ENCODE measurements at regions not wholly inside any gene's neighbourhood (a gene's known extent, or its start where the extent isn't known, plus 50 kb on each side); places are given as distances from the start of the nearest gene placed in this dataset.
A peak's percentile ranks its signal among the peaks of the same experiment; 100 is the strongest.

- no peak overlapping the region for H4K8ac ChIP-seq (ENCODE audit: extremely low read depth, insufficient read depth, low read length)
- H3K23ac ChIP-seq (ENCODE audit: insufficient read length): no peak overlapping the region
- H2BK120ac ChIP-seq (replicated peaks; ENCODE audit: low read depth, low read length): no peak overlapping the region
- no peaks in the 10 kb centered on the region for H3K36me3 ChIP-seq (ENCODE audit: control insufficient read depth in 2 of 4, insufficient read depth in 4 of 4, low read length in 3 of 4)
- peak overlapping the region; percentile 6 for H4K91ac ChIP-seq (replicated peaks; ENCODE audit: insufficient read length, low read length)
- no peak overlapping the region for H2AK5ac ChIP-seq (ENCODE audit: low read depth, low read length)
- H3K79me2 ChIP-seq (ENCODE audit: control insufficient read depth in 1 of 2, insufficient read depth in 2 of 2, low read length in 2 of 2): no peaks in the 10 kb centered on the region
- peak overlapping the region; percentile 75; the same call in 1 of the 2 replicates for H2BK12ac ChIP-seq (ENCODE audit: low read depth, low read length)
- 87% methylated on average over 3 of the region's 3 CpGs; no CpG with 5 or more reads in 1 of the 2 experiments for WGBS, 2 experiments (ENCODE audit: extremely low coverage in 1 of 2, insufficient coverage in 1 of 2, insufficient read length in 1 of 2, insufficient replicate concordance in 2 of 2, low coverage in 1 of 2, low lambda C conversion rate in 2 of 2, missing lambda C conversion rate in 1 of 2)
- H2BK5ac ChIP-seq (ENCODE audit: low read depth, low read length): no peak overlapping the region
- no peak overlapping the region for H3K9ac ChIP-seq (replicated peaks in 1 of 4; ENCODE audit: extremely low read depth in 1 of 4, low read depth in 3 of 4, low read length in 3 of 4)
- no peak overlapping the region for H3K27ac ChIP-seq (ENCODE audit: low read depth, low read length)
- H3K18ac ChIP-seq (ENCODE audit: extremely low read depth, low read length): peak overlapping the region; percentile 60; the same call in 1 of the 2 replicates
- no peaks in the 10 kb centered on the region for H3K9me3 ChIP-seq (ENCODE audit: insufficient read depth in 2 of 2, low read depth in 1 of 2, low read length in 1 of 2)
- H2BK15ac ChIP-seq (ENCODE audit: low read length): 0 out of 2 replicates have a peak overlapping the region, but pooled peaks have one; percentile 72
- H2BK20ac ChIP-seq (ENCODE audit: low read length): no peak overlapping the region
- H3K4me2 ChIP-seq (ENCODE audit: insufficient read depth in 1 of 2, low read depth in 2 of 2, low read length in 2 of 2): no peak overlapping the region
- H3K27me3 ChIP-seq (replicated peaks in 1 of 4; ENCODE audit: control insufficient read depth in 3 of 4, extremely low read depth in 1 of 4, insufficient read depth in 3 of 4, low read length in 3 of 4): peaks cover 7 to 15% (median 13%) of the 10 kb centered on the region in 4 experiments
- no peak for DNase-seq (ENCODE audit: low read depth in 1 of 2, low spot score in 2 of 2)
- H4K5ac ChIP-seq (ENCODE audit: insufficient read length, low read depth, low read length): no peak overlapping the region
- no peak for FAIRE-seq
- no peak overlapping the region for H3K14ac ChIP-seq (ENCODE audit: insufficient read length)
- no peak overlapping the region for H3K4me3 ChIP-seq (ENCODE audit: extremely low read depth in 1 of 4, insufficient read depth in 2 of 4, low read depth in 3 of 4, low read length in 4 of 4)
- H3K79me1 ChIP-seq (ENCODE audit: low read depth, low read length): no peaks in the 10 kb centered on the region
- POLR2A ChIA-PET (ENCODE audit: partially characterized antibody): no interaction called here
- no peak overlapping the region for H3K56ac ChIP-seq (replicated peaks; ENCODE audit: insufficient read length, low read depth, low read length)
- no peak overlapping the region for H2AFZ ChIP-seq (ENCODE audit: low read length)
- peaks cover under 1% of the 10 kb centered on the region; the same call in 1 of the 2 replicates for H3K23me2 ChIP-seq (ENCODE audit: low read depth, low read length)
- no peaks in the 10 kb centered on the region for H4K20me1 ChIP-seq (replicated peaks in 1 of 2; ENCODE audit: control insufficient read depth in 1 of 2, insufficient read depth in 2 of 2, low read length in 2 of 2)
- H3K4me1 ChIP-seq (replicated peaks in 1 of 4; ENCODE audit: control insufficient read depth in 3 of 4, insufficient read depth in 4 of 4, low read length in 3 of 4): peaks cover 0 to 11% (median 6%) of the 10 kb centered on the region in 4 experiments; a peak in 5 of 7 replicates
- CTCF ChIA-PET (ENCODE audit: partially characterized antibody): interaction anchor here (1.0 to 3.1 kb wide), 11 partner anchors 8 to 208 kb away, joined by 3 to 13 read pairs (median 4); partner anchors contain the start of gene LINGO1
- no peak overlapping the region for H3K4ac ChIP-seq (replicated peaks; ENCODE audit: insufficient read length, low read depth, low read length)
- TF ChIP-seq MAX (IDR thresholded peaks at IDR 0.05) (no peak), SIRT6 (IDR thresholded peaks at IDR 0.05; ENCODE audit: low read length) (no peak), BCL11A (IDR thresholded peaks at IDR 0.05; ENCODE audit: low read depth in 2 of 2, low read length in 2 of 2) (no peak), JUND (IDR thresholded peaks at IDR 0.05; ENCODE audit: low read length) (no peak), KDM1A (IDR thresholded peaks at IDR 0.05; ENCODE audit: borderline replicate concordance, low read length) (no peak), HDAC6 (IDR thresholded peaks at IDR 0.05; ENCODE audit: low read depth, low read length) (no peak), BRCA1 (IDR thresholded peaks at IDR 0.05; ENCODE audit: low read depth, low read length) (no peak), CBX8 (IDR thresholded peaks at IDR 0.05; ENCODE audit: borderline replicate concordance, low read depth, low read length) (no peak)
Measured at GRCh38 chr15:77825252-77825542, 192.5 kb upstream of the LINGO1 start.

Data from H1 (cell line).